Esophagus muscularis mucosa (tissue), 4 donors: ENCODE measurements at regions not wholly inside any gene's neighbourhood (a gene's known extent, or its start where the extent isn't known, plus 50 kb on each side); places are given as distances from the start of the nearest gene placed in this dataset.
"Not testable (repeated sequence)": the region's sequence is repeated elsewhere in the genome, so short reads cannot be mapped to it uniquely, and the experiment has no call there.

ENCODE experiments used
- DNase-seq: peaks from one replicate; pipeline ENCODE4 v3.0.0-alpha.2; 2017; ENCODE audit errors: extremely low spot score
- H3K27ac ChIP-seq, 4 donors: fragments of 200-600 bp; sonication (generic); replicated peaks in 1 of 4; 1 replicate in 3 of 4; 2 replicates in 1 of 4; pipeline ENCODE4 v1.5.1; 2016 to 2019; ENCODE audit warnings: mild to moderate bottlenecking in 1 of 4
- H3K27me3 ChIP-seq, 4 donors: fragments of 200-600 bp; sonication (generic); one replicate each; pipeline versions ENCODE4 v1.5.1 to v1.6.0; 2016 to 2019
- H3K36me3 ChIP-seq, 4 donors: fragments of 200-600 bp; sonication (generic); one replicate each; pipeline ENCODE4 v1.5.1; 2016 to 2019
- H3K4me1 ChIP-seq, 4 donors: fragments of 200-600 bp; sonication (generic); one replicate each; pipeline ENCODE4 v1.5.1; 2016 to 2019
- H3K4me3 ChIP-seq, 4 donors: fragments of 200-600 bp; sonication (generic); 1 replicate in 2 of 4; 2 replicates in 2 of 4; pipeline ENCODE4 v1.5.1; 2016 to 2019; ENCODE audit warnings: mild to moderate bottlenecking in 4 of 4, moderate library complexity in 1 of 4
- H3K9me3 ChIP-seq, 4 donors: fragments of 200-600 bp; sonication (generic); 1 replicate in 3 of 4; 2 replicates in 1 of 4; pipeline ENCODE4 v1.5.1; 2016 to 2019
- CTCF ChIP-seq, 3 experiments: fragments of 200-600 bp in 2 of 3; fragments of 450-650 bp in 1 of 3; sonication (generic) in 2 of 3; IDR thresholded peaks; one replicate each; pipeline ENCODE4 v1.5.1; 2017 to 2019; ENCODE audit warnings: antibody characterized with exemption in 3 of 3, mild to moderate bottlenecking in 2 of 3, moderate library complexity in 1 of 3
- EP300 ChIP-seq: sonication (generic); formaldehyde crosslinking; IDR thresholded peaks from one replicate; pipeline ENCODE4 v1.6.1; 2017; ENCODE audit warnings: antibody characterized with exemption
- POLR2A ChIP-seq: fragments of 450-650 bp; IDR thresholded peaks from one replicate; pipeline ENCODE4 v1.6.1; 2017; ENCODE audit warnings: antibody characterized with exemption, moderate library complexity, mild to moderate bottlenecking, low read depth
- POLR2AphosphoS5 ChIP-seq, 2 donors: sonication (generic); formaldehyde crosslinking; IDR thresholded peaks; one replicate each; pipeline ENCODE4 v1.6.1; 2017; ENCODE audit warnings: antibody characterized with exemption in 2 of 2
- WGBS: methylation state at CpG from one replicate; pipeline ENCODE4 v1.1.5; 2018; 5-methylcytosine and 5-hydroxymethylcytosine counted together
- intact Hi-C: fragments of 100-400 bp; cut with DNase I; formaldehyde crosslinking; loops from one replicate; pipeline ENCODE4 v1.15.1; 2023

- WGBS, result 94% methylated on average over 6 of the region's 6 CpGs
- DNase-seq, result peak; percentile 66
Observed at GRCh38 chr2:78754930-78755329, 270.6 kb upstream of the REG3G start.

GRCh38 chr2:78757191-78757590 lies 268.3 kb upstream of the REG3G start:
- TF ChIP-seq CTCF (IDR thresholded peaks at IDR 0.05), result no peak
- no peak for TF ChIP-seq POLR2AphosphoS5 (IDR thresholded peaks at IDR 0.05)
- no peak for TF ChIP-seq EP300
- no peak for TF ChIP-seq POLR2A
- no peaks in the 10 kb centered on the region for H3K27me3 ChIP-seq
- H3K36me3 ChIP-seq, result no peaks in the 10 kb centered on the region
- H3K27ac ChIP-seq, result no peak overlapping the region
- peaks cover 0 to 8% (median 4%) of the 10 kb centered on the region in 4 donors for H3K9me3 ChIP-seq
- H3K4me1 ChIP-seq, result no peaks in the 10 kb centered on the region
- 32% methylated on average over 1 of the region's 1 CpG for WGBS
- H3K4me3 ChIP-seq, result no peak overlapping the region
- no peak for DNase-seq
- intact Hi-C loops, result no loop called here

More at GRCh38 chr2:78754930-78755329, 270.6 kb upstream of the REG3G start:
- H3K36me3 ChIP-seq, result no peaks in the 10 kb centered on the region
- H3K27ac ChIP-seq, result no peak overlapping the region
- no peak overlapping the region for H3K4me3 ChIP-seq
- H3K9me3 ChIP-seq, result no peaks in the 10 kb centered on the region
- intact Hi-C loops, result no loop called here
- no peaks in the 10 kb centered on the region for H3K27me3 ChIP-seq
- TF ChIP-seq POLR2AphosphoS5 (IDR thresholded peaks at IDR 0.05) (no peak), CTCF (IDR thresholded peaks at IDR 0.05) (no peak), EP300 (no peak)
- H3K4me1 ChIP-seq, result peaks cover 0 to 19% (median 4%) of the 10 kb centered on the region in 4 donors

DNA sequence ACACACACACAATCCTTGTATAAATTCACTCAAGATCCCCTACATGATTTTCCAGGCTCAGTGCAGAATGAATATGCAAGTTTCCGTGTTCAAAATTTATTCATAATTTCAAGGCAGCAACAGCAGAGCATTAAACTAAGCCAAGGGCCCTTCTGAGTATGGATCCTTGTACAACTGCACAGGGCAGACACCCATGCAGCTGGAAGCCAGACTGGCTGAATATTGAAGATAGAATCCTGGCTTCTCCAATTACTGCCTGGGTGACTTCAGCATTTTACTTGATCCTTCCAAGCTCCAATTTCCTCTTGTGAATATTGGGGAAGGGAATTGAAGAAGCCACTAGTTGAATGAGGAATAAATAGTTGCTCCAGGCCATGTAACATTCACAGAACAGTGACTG lies 267.9 kb upstream of the REG3G start:
- Histone ChIP-seq H3K27me3 (no peaks in the 10 kb centered on the region), H3K36me3 (no peaks in the 10 kb centered on the region), H3K4me1 (no peaks in the 10 kb centered on the region), H3K9me3 (peaks cover 0 to 11% (median 4%) of the 10 kb centered on the region in 4 donors), H3K27ac (no peak overlapping the region), H3K4me3 (no peak overlapping the region)
- DNase-seq, result peak; percentile 60
- intact Hi-C loops, result no loop called here
- WGBS, result 65% methylated on average over 1 of the region's 1 CpG
- TF ChIP-seq POLR2A (no peak), EP300 (no peak), POLR2AphosphoS5 (IDR thresholded peaks at IDR 0.05) (no peak), CTCF (IDR thresholded peaks at IDR 0.05) (no peak)

DNA sequence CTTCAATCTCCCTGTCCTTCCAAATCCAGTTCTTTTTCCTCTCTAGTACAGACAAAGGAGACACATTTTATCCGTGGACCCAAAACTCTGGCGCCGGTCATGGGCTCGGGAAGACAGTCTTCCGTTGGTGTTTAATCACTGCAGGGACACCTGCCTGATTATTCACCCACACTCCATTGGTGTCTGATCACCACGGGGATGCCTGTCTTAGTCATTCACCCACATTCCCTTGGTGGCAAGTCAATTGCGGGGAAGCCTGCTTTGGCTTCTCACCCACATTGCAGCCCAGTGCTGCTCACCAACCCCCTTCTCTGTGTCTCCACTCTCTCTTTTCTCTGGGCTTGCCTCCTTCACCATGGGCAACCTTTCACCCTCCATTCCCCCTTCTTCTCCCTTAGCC lies 266.7 kb upstream of the REG3G start:
- 92% methylated on average over 7 of the region's 7 CpGs for WGBS
- H3K36me3 ChIP-seq, result not testable (repeated sequence)

GRCh38 chr2:78766459-78766858 lies 259.0 kb upstream of the REG3G start:
- no peaks in the 10 kb centered on the region for H3K4me1 ChIP-seq
- H3K36me3 ChIP-seq, result no peaks in the 10 kb centered on the region
- H3K4me3 ChIP-seq, result no peak overlapping the region
- no peak for TF ChIP-seq CTCF (IDR thresholded peaks at IDR 0.05)
- TF ChIP-seq POLR2A, result no peak
- no peak for TF ChIP-seq EP300
- TF ChIP-seq POLR2AphosphoS5 (IDR thresholded peaks at IDR 0.05), result no peak
- H3K9me3 ChIP-seq, result peaks cover 0 to 10% (median 4%) of the 10 kb centered on the region in 4 donors
- H3K27me3 ChIP-seq, result no peaks in the 10 kb centered on the region
- DNase-seq, result no peak
- 87% methylated on average over 4 of the region's 4 CpGs for WGBS
- intact Hi-C loops, result no loop called here
- H3K27ac ChIP-seq, result no peak overlapping the region

More for the DNA sequence above, 266.7 kb upstream of the REG3G start:
- H3K27ac ChIP-seq, intact Hi-C loops, H3K4me1 ChIP-seq, H3K4me3 ChIP-seq, H3K27me3 ChIP-seq: not testable (repeated sequence)
- H3K9me3 ChIP-seq, result peaks cover 0 to 11% (median 4%) of the 10 kb centered on the region in 4 donors
- DNase-seq, result peak; percentile 64
